SKM-1 (cell line): ENCODE measurements at regions not wholly inside any gene's neighbourhood (a gene's known extent, or its start where the extent isn't known, plus 50 kb on each side); places are given as distances from the start of the nearest gene placed in this dataset.
A peak's percentile ranks its signal among the peaks of the same experiment; 100 is the strongest.
"Not testable (repeated sequence)": the region's sequence is repeated elsewhere in the genome, so short reads cannot be mapped to it uniquely, and the experiment has no call there.

Experiments used
- DNase-seq: peaks from one replicate; lab custom pipeline; 2025; ENCODE audit not compliant: unreplicated experiment; lab: John Stamatoyannopoulos, UW

GRCh38 chr4:72887152-72887551 is 182.4 kb downstream of the COX18 start:
- DNase-seq: no peak

DNA sequence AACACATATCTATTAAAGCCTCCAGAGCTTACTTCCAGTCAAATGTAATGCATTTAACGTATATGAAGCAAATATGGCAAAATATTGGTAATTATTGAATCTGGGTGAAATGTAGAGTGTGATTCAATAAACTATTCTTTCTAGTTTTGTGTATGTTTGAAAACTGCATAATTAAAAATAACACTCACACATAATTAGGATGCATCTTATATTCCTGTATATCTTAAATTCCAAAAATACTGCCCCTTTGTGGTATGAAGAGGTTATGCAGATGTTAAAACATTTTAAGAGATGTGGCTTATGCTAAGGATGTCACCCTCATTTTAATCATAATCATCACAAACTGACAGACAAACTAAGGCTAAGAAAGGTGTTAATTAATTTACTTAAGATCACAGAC is 182.9 kb downstream of the COX18 start:
- DNase-seq: no peak

GRCh38 chr4:72884225-72884624 is 185.3 kb downstream of the COX18 start:
- DNase-seq: not testable (repeated sequence)

DNA sequence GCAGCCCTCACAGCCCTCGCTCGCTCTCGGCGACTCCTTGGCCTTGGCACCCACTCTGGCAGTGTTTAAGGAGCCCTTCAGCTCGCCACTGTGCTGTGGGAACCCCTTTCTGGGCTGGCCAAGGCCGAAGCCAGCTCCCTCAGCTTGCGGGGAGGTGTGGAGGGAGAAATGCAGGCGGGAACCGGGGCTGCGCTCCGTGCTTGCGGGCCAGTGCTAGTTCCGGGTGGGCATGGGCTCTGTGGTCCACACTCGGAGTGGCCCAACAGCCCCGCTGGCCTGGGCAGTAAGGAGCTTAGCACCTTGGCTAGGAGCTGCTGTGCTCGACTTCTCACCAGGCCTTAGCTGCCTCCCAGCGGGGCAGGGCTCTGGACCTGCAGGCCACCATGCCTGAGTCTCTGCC is 192.6 kb downstream of the COX18 start:
- no peak for DNase-seq

DNA sequence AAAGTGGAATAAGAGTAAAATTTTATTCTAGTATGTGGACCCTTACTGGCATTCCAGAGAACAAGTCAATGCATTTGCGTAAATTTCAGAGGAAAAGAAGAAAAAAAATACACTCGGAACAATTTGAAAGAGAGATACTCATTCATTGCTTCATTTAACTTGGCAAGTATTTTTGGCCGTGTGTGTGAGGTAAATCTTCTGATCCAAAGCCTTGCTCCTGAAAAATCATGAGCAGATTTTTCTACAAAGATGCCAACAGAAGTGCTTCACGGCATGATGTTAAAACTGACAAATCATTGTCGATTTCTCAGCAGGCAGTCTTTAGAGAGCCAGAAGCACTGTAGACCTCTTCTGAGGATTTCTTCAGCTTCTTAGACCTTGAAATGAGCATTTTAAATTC is 194.0 kb downstream of the COX18 start:
- no peak for DNase-seq

DNA sequence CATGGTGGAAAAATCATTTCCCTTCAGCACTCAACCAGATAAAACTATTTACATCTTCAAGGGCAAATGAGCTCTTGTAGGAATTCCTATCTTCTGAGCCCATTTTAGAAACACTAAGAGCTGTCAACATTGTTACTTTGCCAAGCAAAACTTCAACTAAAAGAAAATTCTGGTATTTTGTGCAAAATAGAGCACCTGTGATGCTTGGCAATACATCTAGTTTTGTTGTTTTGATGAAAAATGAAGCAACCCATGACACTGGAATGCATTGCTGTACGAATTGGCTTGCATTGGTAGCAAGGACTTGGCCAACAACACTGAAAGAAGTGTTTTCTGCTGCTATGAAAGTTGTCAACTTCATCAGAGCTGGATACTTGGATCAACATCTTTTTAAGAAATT is 194.4 kb downstream of the COX18 start:
- no peak for DNase-seq

DNA sequence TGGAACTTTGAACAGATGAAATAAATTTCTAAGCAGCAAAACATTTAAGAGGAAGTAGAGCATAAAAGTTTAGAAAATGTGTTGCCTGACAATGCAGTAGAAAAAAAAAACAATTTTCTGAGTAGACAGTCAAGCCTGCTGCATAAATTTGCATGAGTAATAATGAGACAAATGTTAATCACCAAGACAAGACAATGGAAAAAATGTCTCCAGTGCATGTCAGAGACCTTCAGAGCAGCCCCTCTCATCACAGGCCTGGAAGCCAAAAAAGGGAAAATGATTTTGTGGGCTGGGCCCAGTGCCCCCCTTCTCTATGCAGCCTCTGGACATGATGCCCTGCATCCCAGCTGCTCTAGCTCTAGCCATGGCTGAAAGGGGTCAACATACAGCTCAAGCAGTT is 204.6 kb downstream of the COX18 start:
- no peak for DNase-seq

GRCh38 chr4:72864277-72864676 is 205.2 kb downstream of the COX18 start:
- not testable (repeated sequence) for DNase-seq

DNA sequence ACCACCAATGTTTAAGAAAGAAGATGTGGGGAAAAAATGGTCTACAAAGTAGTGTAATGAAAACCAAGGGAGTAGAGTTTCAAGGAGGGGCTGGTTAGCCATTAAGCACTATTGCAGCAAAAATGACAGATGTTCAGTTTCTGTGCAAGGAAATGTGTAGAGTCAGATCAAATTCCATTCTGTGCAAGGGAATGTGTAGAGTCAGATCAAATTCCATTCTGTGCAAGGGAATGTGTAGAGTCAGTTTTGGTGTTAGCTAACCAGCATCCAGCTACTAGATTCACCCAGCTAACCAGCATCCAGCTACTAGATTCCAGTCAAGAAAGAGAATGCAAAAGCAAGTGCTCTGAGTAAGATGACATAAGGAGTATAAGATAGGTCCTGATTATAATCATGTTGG is 208.8 kb downstream of the COX18 start:
- DNase-seq: no peak

GRCh38 chr4:72858328-72858727 is 211.2 kb downstream of the COX18 start:
- DNase-seq: no peak

- no peak for DNase-seq
Observed at GRCh38 chr4:72857787-72858186, 211.7 kb downstream of the COX18 start.

GRCh38 chr4:72857216-72857615 is 212.3 kb downstream of the COX18 start:
- DNase-seq: no peak

- peak; percentile 73 for DNase-seq
Observed at GRCh38 chr4:72846280-72847111, 223.0 kb downstream of the COX18 start.

GRCh38 chr4:72843466-72843865 is 226.1 kb downstream of the COX18 start:
- DNase-seq: no peak

DNA sequence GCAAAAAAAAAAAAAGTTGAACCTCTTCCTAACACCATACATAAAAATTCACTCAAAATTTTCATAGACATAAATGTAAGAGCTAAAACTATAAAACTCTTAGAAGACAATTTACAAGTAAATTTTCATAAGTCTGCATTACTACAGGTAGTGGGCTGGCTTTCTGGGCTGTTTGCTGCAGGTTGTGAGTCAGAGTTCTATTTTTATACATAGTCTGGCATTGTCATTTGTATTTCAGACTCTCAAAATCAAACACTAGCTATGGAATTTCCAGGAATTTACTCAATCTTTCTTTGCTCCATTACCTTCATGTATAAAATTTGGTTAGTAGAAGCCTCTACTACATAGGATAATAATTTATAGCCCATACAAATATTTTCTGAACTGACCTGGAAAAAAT is 227.2 kb downstream of the COX18 start:
- no peak for DNase-seq

DNA sequence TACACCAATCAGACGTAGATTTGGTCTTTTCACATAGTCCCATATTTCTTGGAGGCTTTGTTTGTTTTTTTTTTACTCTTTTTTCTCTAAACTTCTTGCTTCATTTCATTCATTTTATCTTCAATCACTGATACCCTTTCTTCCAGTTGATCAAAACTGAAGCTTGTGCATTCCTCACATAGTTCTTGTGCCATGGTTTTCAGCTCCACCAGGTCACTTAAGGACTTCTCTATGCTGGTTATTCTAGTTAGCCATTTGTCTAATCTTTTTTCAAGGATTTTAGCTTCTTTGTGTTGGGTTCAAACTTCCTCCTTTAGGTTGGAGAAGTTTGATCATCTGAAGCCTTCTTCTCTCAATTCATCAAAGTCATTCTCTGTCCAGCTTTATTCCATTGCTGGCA is 229.3 kb downstream of the COX18 start:
- not testable (repeated sequence) for DNase-seq

- no peak for DNase-seq
Observed at GRCh38 chr4:72828864-72829263, 240.7 kb downstream of the COX18 start.

- DNase-seq: no peak
Observed at GRCh38 chr4:72827968-72828367, 241.5 kb downstream of the COX18 start.

- no peak for DNase-seq
Observed at GRCh38 chr4:72820107-72820506, 249.4 kb downstream of the COX18 start.

DNA sequence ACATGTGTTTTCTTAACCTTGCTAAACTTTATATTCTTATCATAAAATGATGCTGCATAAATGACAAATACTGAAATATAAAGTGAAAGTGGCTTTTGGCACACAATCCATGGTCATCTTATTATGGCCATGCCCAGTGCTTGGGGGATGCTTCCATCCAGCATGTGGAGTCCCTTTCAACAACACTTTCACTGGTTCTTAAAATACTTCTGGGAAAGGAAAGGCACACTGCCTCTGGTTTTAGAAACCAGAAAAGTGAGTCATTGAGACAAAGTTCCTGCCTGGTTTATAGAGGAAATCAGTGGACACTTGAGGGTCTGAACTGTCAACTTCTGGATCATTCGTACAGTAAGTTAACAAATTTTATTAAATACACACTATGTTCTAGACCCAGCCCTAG is 248.0 kb upstream of the ADAMTS3 start:
- no peak for DNase-seq

GRCh38 chr4:72814241-72814640 is 245.2 kb upstream of the ADAMTS3 start:
- DNase-seq: no peak

DNA sequence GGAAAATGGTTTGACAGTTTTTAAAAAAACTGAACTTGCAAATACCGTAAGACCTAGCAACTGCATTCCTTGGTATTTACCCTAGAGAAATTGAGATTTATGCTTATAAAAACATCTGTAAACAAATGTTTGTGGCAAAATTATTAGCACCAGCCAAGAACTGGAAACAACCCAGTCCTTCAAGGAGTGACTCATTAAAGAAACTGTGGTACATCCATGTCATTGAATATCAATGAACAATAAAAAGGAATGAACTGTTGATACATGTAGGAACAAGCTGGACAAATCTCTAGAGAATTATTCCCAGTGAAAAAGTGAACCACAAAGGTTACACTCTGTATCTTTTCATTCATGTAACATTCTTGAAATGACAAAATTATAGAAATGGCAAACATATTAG is 240.2 kb upstream of the ADAMTS3 start:
- no peak for DNase-seq

- DNase-seq: no peak
Observed at GRCh38 chr4:72805284-72805683, 236.3 kb upstream of the ADAMTS3 start.
